Testis (tissue), 2 donors: ENCODE measurements at regions not wholly inside any gene's neighbourhood (a gene's known extent, or its start where the extent isn't known, plus 50 kb on each side); places are given as distances from the start of the nearest gene placed in this dataset.

Experiments used
- POLR2A ChIP-seq: fragments of 450-650 bp; IDR thresholded peaks from one replicate; pipeline ENCODE4 v1.6.1; 2017; ENCODE audit warnings: antibody characterized with exemption, mild to moderate bottlenecking, moderate library complexity
- TF ChIP-seq, protein P1 (sequence below), 3 experiments: fragments of 450-650 bp in 2 of 3; fragments of 200-600 bp in 1 of 3; sonication (generic) in 1 of 3; IDR thresholded peaks; one replicate each; pipeline ENCODE4 v1.5.1; 2016 to 2019; ENCODE audit warnings: antibody characterized with exemption in 3 of 3, mild to moderate bottlenecking in 2 of 3, moderate library complexity in 1 of 3

DNA sequence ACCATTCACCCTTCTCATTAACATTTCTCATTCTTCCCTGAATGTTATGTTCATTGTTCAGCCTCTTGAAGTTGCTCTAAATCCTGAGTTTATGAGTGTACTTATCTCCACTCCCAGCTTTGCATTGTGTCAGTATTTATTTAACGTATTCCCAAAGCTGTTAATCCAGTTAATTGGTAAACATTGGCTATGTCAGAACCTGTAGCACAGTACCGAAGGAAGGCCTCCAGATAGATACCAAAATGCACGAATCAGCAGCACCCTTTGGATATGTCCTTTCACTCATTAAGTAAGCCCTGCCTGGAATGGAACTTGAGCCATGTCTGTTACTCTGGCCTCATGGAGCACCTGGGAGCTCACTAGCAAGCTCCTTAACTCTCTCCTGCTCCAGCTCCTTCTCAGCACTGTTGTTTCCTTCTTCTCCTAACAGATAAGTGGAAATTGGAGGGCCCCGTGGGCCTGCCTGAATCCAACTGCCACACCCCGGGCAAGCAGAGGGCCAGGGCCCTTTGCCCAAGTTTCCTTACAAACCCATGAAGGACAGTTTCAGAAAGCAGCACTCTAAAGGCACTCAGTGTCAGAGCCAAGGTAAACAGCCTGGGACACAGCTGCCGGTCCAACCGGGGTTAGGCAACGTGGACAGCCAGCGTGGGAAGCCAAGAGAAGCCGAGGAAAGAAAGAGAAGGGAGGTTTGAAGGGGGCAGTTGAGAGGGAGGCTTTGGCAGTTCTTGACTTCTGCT, 155.0 kb upstream of the SERP2 start:
- TF ChIP-seq, protein P1, sequence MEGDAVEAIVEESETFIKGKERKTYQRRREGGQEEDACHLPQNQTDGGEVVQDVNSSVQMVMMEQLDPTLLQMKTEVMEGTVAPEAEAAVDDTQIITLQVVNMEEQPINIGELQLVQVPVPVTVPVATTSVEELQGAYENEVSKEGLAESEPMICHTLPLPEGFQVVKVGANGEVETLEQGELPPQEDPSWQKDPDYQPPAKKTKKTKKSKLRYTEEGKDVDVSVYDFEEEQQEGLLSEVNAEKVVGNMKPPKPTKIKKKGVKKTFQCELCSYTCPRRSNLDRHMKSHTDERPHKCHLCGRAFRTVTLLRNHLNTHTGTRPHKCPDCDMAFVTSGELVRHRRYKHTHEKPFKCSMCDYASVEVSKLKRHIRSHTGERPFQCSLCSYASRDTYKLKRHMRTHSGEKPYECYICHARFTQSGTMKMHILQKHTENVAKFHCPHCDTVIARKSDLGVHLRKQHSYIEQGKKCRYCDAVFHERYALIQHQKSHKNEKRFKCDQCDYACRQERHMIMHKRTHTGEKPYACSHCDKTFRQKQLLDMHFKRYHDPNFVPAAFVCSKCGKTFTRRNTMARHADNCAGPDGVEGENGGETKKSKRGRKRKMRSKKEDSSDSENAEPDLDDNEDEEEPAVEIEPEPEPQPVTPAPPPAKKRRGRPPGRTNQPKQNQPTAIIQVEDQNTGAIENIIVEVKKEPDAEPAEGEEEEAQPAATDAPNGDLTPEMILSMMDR (IDR thresholded peaks at IDR 0.05): no peak
- TF ChIP-seq POLR2A: no peak
